Esophagus squamous epithelium (tissue), 4 donors: ENCODE measurements at regions not wholly inside any gene's neighbourhood (a gene's known extent, or its start where the extent isn't known, plus 50 kb on each side); places are given as distances from the start of the nearest gene placed in this dataset.

Source experiments
- POLR2A ChIP-seq, 4 donors: fragments of 450-650 bp; IDR thresholded peaks; one replicate each; pipeline ENCODE4 v1.6.1; 2017; ENCODE audit warnings: antibody characterized with exemption in 4 of 4, mild to moderate bottlenecking in 4 of 4, moderate library complexity in 3 of 4
- TF ChIP-seq, protein P1 (sequence below), 6 experiments: fragments of 450-650 bp in 4 of 6; fragments of 200-600 bp in 2 of 6; sonication (generic) in 2 of 6; IDR thresholded peaks; one replicate each; pipeline ENCODE4 v1.5.1; 2016 to 2019; ENCODE audit warnings: antibody characterized with exemption in 6 of 6, mild to moderate bottlenecking in 4 of 6, moderate library complexity in 4 of 6

DNA sequence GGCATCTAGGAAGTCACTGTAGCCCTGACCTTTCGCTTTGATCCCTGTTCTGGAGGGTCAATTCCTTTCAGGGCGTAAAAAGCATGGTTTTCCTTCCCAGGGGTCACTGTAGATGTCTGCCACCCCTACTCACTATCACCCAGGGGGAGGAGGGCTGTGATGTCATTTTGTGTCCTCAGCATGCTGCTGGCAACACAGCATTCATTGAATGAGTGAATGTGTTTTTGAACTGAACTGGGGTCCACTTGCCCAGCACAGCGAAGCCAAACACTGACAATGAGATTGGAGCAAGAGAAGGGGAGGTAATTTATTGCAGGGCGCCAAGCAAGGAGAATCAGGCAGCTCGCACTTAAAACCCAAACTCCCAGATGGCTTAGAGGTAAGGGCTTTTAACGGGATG, 78.2 kb upstream of the PGBD5 start:
- TF ChIP-seq, protein P1, sequence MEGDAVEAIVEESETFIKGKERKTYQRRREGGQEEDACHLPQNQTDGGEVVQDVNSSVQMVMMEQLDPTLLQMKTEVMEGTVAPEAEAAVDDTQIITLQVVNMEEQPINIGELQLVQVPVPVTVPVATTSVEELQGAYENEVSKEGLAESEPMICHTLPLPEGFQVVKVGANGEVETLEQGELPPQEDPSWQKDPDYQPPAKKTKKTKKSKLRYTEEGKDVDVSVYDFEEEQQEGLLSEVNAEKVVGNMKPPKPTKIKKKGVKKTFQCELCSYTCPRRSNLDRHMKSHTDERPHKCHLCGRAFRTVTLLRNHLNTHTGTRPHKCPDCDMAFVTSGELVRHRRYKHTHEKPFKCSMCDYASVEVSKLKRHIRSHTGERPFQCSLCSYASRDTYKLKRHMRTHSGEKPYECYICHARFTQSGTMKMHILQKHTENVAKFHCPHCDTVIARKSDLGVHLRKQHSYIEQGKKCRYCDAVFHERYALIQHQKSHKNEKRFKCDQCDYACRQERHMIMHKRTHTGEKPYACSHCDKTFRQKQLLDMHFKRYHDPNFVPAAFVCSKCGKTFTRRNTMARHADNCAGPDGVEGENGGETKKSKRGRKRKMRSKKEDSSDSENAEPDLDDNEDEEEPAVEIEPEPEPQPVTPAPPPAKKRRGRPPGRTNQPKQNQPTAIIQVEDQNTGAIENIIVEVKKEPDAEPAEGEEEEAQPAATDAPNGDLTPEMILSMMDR (IDR thresholded peaks at IDR 0.05): no peak
- TF ChIP-seq POLR2A (IDR thresholded peaks at IDR 0.05): no peak
